Astrocyte (in vitro differentiated cells and primary cell): ENCODE measurements at regions not wholly inside any gene's neighbourhood (a gene's known extent, or its start where the extent isn't known, plus 50 kb on each side); places are given as distances from the start of the nearest gene placed in this dataset.
"Not testable (repeated sequence)": the region's sequence is repeated elsewhere in the genome, so short reads cannot be mapped to it uniquely, and the experiment has no call there.

Experiments used
- DNase-seq: peaks from one replicate; pipeline ENCODE4 v3.0.0-alpha.2; 2010; ENCODE audit warnings: low read depth
- FAIRE-seq: peaks from 2 replicates; lab custom pipeline; 2011; peaks lifted over from hg19 to GRCh38; lab: Jason Lieb, UNC
- H2AFZ ChIP-seq: 2 replicates; pipeline ENCODE4 v1.6.0; 2012; ENCODE audit warnings: low read depth, low read length, inconsistent platforms
- H3K27ac ChIP-seq: 2 replicates; pipeline ENCODE4 v1.5.1; 2011; ENCODE audit warnings: low read depth, low read length, inconsistent platforms
- H3K27me3 ChIP-seq: 2 replicates; pipeline ENCODE4 v1.6.0; 2011; ENCODE audit warnings: low read length, inconsistent platforms; ENCODE audit not compliant: insufficient read depth
- H3K36me3 ChIP-seq: 2 replicates; pipeline ENCODE4 v1.5.1; 2011; ENCODE audit warnings: low read length, inconsistent platforms; ENCODE audit not compliant: insufficient read depth
- H3K4me1 ChIP-seq: 2 replicates; pipeline ENCODE4 v1.5.1; 2011; ENCODE audit warnings: low read length, inconsistent platforms; ENCODE audit not compliant: insufficient read depth
- H3K4me2 ChIP-seq: 2 replicates; pipeline ENCODE4 v1.6.0; 2012; ENCODE audit warnings: low read length, inconsistent platforms
- H3K4me3 ChIP-seq: 2 replicates; pipeline ENCODE4 v1.5.1; 2011; ENCODE audit warnings: low read depth, mild to moderate bottlenecking, low read length, inconsistent platforms; ENCODE audit not compliant: insufficient read depth
- H3K79me2 ChIP-seq: 2 replicates; pipeline ENCODE4 v1.6.0; 2012; ENCODE audit warnings: mild to moderate bottlenecking, low read length, inconsistent platforms; ENCODE audit not compliant: insufficient read depth
- H3K9ac ChIP-seq: 2 replicates; pipeline ENCODE4 v1.6.0; 2012; ENCODE audit warnings: mild to moderate bottlenecking, low read length, inconsistent platforms
- H3K9me3 ChIP-seq: 2 replicates; pipeline ENCODE4 v1.5.1; 2012; ENCODE audit warnings: low read depth, mild to moderate bottlenecking, low read length, inconsistent platforms; ENCODE audit not compliant: insufficient read depth
- H4K20me1 ChIP-seq: 2 replicates; pipeline ENCODE4 v1.6.0; 2012; ENCODE audit warnings: low read length, inconsistent platforms; ENCODE audit not compliant: insufficient read depth
- H3K27ac Mint-ChIP-seq: one replicate; pipeline ENCODE4 v1.8.0; 2021; ENCODE audit warnings: mild to moderate bottlenecking, mixed read lengths; ENCODE audit not compliant: unreplicated experiment
- H3K27me3 Mint-ChIP-seq: one replicate; pipeline ENCODE4 v1.8.0; 2021; ENCODE audit warnings: low read depth, mixed read lengths; ENCODE audit not compliant: unreplicated experiment
- H3K36me3 Mint-ChIP-seq: one replicate; pipeline ENCODE4 v1.8.0; 2021; ENCODE audit warnings: low read depth, mixed read lengths; ENCODE audit not compliant: unreplicated experiment
- H3K4me1 Mint-ChIP-seq: one replicate; pipeline ENCODE4 v1.8.0; 2021; ENCODE audit warnings: low read depth, mixed read lengths; ENCODE audit not compliant: unreplicated experiment
- H3K4me3 Mint-ChIP-seq: one replicate; pipeline ENCODE4 v1.8.0; 2021; ENCODE audit warnings: mild to moderate bottlenecking, moderate library complexity, mixed read lengths; ENCODE audit not compliant: unreplicated experiment
- H3K9me3 Mint-ChIP-seq: one replicate; pipeline ENCODE4 v1.8.0; 2021; ENCODE audit warnings: mild to moderate bottlenecking, mixed read lengths; ENCODE audit not compliant: unreplicated experiment
- EZH2 ChIP-seq: IDR thresholded peaks from 2 replicates; pipeline ENCODE4 v1.6.1; 2012; ENCODE audit warnings: mild to moderate bottlenecking, low read length, inconsistent platforms; ENCODE audit not compliant: insufficient read depth
- TF ChIP-seq, protein P1 (sequence below): IDR thresholded peaks from 2 replicates; pipeline ENCODE4 v1.5.1; 2011; ENCODE audit warnings: low read depth, mild to moderate bottlenecking, inconsistent platforms, low read length, moderate library complexity; ENCODE audit not compliant: insufficient read depth

DNA sequence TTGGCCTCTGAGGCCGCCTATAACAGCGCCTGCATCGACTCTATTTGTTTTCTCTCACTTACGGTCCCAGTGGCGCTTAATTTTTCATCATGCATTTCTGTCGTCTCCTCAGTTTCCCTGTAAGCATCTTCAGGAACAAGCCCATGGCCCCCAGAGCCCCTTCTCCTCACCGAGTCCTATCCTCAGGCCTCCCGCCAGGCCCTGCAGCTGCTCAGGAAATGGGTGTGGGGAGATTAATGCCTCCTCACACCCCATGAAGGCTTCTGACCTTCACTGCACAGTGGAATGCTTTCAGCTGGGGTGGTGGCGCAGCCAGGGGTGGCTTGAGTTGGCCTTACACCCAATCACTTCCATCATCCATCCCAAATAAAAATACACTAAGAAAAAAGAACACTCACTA lies 260.4 kb downstream of the FAM43A start:
- H3K27me3 ChIP-seq = no peaks in the 10 kb centered on the region
- no peak overlapping the region for H3K4me3 ChIP-seq
- TF ChIP-seq EZH2 = no peak
- TF ChIP-seq, protein P1, sequence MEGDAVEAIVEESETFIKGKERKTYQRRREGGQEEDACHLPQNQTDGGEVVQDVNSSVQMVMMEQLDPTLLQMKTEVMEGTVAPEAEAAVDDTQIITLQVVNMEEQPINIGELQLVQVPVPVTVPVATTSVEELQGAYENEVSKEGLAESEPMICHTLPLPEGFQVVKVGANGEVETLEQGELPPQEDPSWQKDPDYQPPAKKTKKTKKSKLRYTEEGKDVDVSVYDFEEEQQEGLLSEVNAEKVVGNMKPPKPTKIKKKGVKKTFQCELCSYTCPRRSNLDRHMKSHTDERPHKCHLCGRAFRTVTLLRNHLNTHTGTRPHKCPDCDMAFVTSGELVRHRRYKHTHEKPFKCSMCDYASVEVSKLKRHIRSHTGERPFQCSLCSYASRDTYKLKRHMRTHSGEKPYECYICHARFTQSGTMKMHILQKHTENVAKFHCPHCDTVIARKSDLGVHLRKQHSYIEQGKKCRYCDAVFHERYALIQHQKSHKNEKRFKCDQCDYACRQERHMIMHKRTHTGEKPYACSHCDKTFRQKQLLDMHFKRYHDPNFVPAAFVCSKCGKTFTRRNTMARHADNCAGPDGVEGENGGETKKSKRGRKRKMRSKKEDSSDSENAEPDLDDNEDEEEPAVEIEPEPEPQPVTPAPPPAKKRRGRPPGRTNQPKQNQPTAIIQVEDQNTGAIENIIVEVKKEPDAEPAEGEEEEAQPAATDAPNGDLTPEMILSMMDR = no peak
- Mint-ChIP-seq H3K4me3 (no peak overlapping the region), H3K27me3 (peaks cover 21% of the 10 kb centered on the region), H3K4me1 (no peaks in the 10 kb centered on the region), H3K27ac (no peak overlapping the region), H3K9me3 (no peaks in the 10 kb centered on the region), H3K36me3 (no peaks in the 10 kb centered on the region)
- H3K27ac ChIP-seq = no peak overlapping the region
- no peak overlapping the region for H3K4me2 ChIP-seq
- no peaks in the 10 kb centered on the region for H3K79me2 ChIP-seq
- FAIRE-seq (no peak), DNase-seq (no peak)
- no peaks in the 10 kb centered on the region for H4K20me1 ChIP-seq
- no peak overlapping the region for H3K9ac ChIP-seq
- peaks cover 12% of the 10 kb centered on the region for H3K9me3 ChIP-seq
- H3K36me3 ChIP-seq = no peaks in the 10 kb centered on the region
- no peak overlapping the region for H2AFZ ChIP-seq
- no peaks in the 10 kb centered on the region for H3K4me1 ChIP-seq

- DNase-seq (no peak), FAIRE-seq (no peak)
- TF ChIP-seq, protein P1 = no peak
- no peak for TF ChIP-seq EZH2
- H3K79me2 ChIP-seq = no peaks in the 10 kb centered on the region
- no peak overlapping the region for H3K4me2 ChIP-seq
- Mint-ChIP-seq H3K9me3 (no peaks in the 10 kb centered on the region), H3K4me3 (no peak overlapping the region), H3K27ac (no peak overlapping the region), H3K36me3 (no peaks in the 10 kb centered on the region), H3K27me3 (peaks cover 22% of the 10 kb centered on the region), H3K4me1 (no peaks in the 10 kb centered on the region)
- no peak overlapping the region for H3K9ac ChIP-seq
- H3K9me3 ChIP-seq = peaks cover 3% of the 10 kb centered on the region
- no peak overlapping the region for H3K4me3 ChIP-seq
- H4K20me1 ChIP-seq = no peaks in the 10 kb centered on the region
- H3K36me3 ChIP-seq = no peaks in the 10 kb centered on the region
- H2AFZ ChIP-seq = no peak overlapping the region
- H3K27ac ChIP-seq = no peak overlapping the region
- H3K27me3 ChIP-seq = peaks cover 2% of the 10 kb centered on the region
- no peaks in the 10 kb centered on the region for H3K4me1 ChIP-seq
Observed at GRCh38 chr3:194949592-194949991, 263.9 kb downstream of the FAM43A start.

GRCh38 chr3:194950906-194951628 lies 265.4 kb downstream of the FAM43A start:
- no peak for FAIRE-seq
- H3K4me1 Mint-ChIP-seq = no peaks in the 10 kb centered on the region
- H3K27me3 Mint-ChIP-seq = peaks cover 26% of the 10 kb centered on the region

GRCh38 chr3:194951629-194951920 lies 265.9 kb downstream of the FAM43A start:
- H3K4me3 Mint-ChIP-seq, DNase-seq, FAIRE-seq, H3K4me3 ChIP-seq, H3K4me2 ChIP-seq, H3K79me2 ChIP-seq, H2AFZ ChIP-seq, H3K4me1 Mint-ChIP-seq, H3K4me1 ChIP-seq, H3K27me3 ChIP-seq, H3K9me3 ChIP-seq, H3K9me3 Mint-ChIP-seq, H3K36me3 Mint-ChIP-seq, H3K27ac ChIP-seq, H4K20me1 ChIP-seq, H3K27ac Mint-ChIP-seq, H3K36me3 ChIP-seq, H3K9ac ChIP-seq: not testable (repeated sequence)
- H3K27me3 Mint-ChIP-seq = peaks cover 29% of the 10 kb centered on the region

More at GRCh38 chr3:194950906-194951628, 265.4 kb downstream of the FAM43A start:
- no peak for TF ChIP-seq EZH2
- TF ChIP-seq, protein P1 = no peak
- peaks cover 5% of the 10 kb centered on the region for H3K9me3 Mint-ChIP-seq
- H3K27ac Mint-ChIP-seq = no peak overlapping the region
- Histone ChIP-seq H3K27ac (no peak overlapping the region), H4K20me1 (no peaks in the 10 kb centered on the region), H3K4me2 (no peak overlapping the region), H2AFZ (no peak overlapping the region), H3K4me1 (no peaks in the 10 kb centered on the region), H3K9me3 (no peaks in the 10 kb centered on the region), H3K9ac (no peak overlapping the region), H3K27me3 (peaks cover 2% of the 10 kb centered on the region), H3K79me2 (no peaks in the 10 kb centered on the region), H3K36me3 (no peaks in the 10 kb centered on the region), H3K4me3 (no peak overlapping the region)
- no peaks in the 10 kb centered on the region for H3K36me3 Mint-ChIP-seq
- DNase-seq = no peak
- H3K4me3 Mint-ChIP-seq = no peak overlapping the region
